ENCODE measurements at regions not wholly inside any gene's neighbourhood (a gene's known extent, or its start where the extent isn't known, plus 50 kb on each side); places are given as distances from the start of the nearest gene placed in this dataset.

- TF ChIP-seq ZNF426 (tag by site-specific recombination; IDR thresholded peaks at IDR 0.05), result no peak
- no peak for TF ChIP-seq CTCF (tag by site-specific recombination; IDR thresholded peaks at IDR 0.05)
- TF ChIP-seq REPIN1 (tag by site-specific recombination; IDR thresholded peaks at IDR 0.05; ENCODE audit: low read depth), result no peak
- TF ChIP-seq ZNF211 (tag by site-specific recombination; IDR thresholded peaks at IDR 0.05; ENCODE audit: low read depth), result no peak
- TF ChIP-seq YY1 (tag by site-specific recombination; IDR thresholded peaks at IDR 0.05), result no peak
- no peak for TF ChIP-seq ZNF792 (tag by site-specific recombination; IDR thresholded peaks at IDR 0.05)
- TF ChIP-seq ZNF398 (tag by site-specific recombination; IDR thresholded peaks at IDR 0.05), result no peak
- TF ChIP-seq ZNF561 (tag by site-specific recombination; IDR thresholded peaks at IDR 0.05; ENCODE audit: borderline replicate concordance), result no peak
Observed at GRCh38 chr2:180247658-180248057, 240.6 kb upstream of the CWC22 start.
